ENCODE measurements at regions not wholly inside any gene's neighbourhood (a gene's known extent, or its start where the extent isn't known, plus 50 kb on each side); places are given as distances from the start of the nearest gene placed in this dataset.
"Not testable (repeated sequence)": the region's sequence is repeated elsewhere in the genome, so short reads cannot be mapped to it uniquely, and the experiment has no call there.

DNA sequence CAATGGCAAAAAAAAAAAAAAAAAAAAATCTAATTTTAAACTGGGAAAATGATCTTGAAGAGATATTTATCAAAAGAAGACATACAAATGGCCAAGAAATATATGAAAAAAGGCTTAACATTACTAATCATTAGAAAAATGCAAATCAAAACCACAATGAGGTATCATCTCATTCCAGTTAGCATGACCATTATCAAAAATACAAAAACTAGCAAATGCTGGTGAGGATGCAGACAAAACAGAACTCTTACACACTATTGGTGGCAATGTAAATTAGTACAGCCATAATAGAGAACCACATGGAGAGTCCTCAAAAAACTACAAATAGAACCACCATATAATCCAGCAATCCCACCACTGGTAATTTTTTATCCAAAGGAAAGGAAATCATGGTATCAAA, 489.6 kb downstream of the TNS3 start:
- DNase-seq (ENCODE audit: low read depth in 2 of 3, low spot score in 1 of 3), result no peak

DNA sequence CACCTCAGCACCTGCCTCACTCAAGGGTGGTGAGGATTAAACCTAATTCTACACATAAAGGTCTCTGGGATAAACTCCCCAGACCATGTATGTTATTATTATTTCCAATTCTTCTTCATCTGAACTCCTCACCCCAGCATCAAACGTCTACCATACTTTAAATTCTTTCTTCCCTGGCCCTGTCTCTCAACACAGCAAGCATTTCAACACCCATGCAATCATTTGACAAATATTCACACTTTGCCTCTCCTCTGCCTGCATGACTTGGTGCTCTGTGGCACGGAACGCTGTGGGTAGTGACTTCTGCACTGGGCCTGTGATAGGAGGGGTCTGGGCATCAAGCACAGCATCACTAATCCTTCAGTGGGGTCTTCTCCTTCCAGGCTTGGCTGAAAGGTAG, 490.8 kb downstream of the TNS3 start:
- DNase-seq (ENCODE audit: low read depth in 2 of 3, low spot score in 1 of 3), result no peak

- DNase-seq (ENCODE audit: low read depth in 2 of 3, low spot score in 1 of 3), result no peak
Measured at GRCh38 chr7:47089461-47089860, 492.4 kb downstream of the TNS3 start.

GRCh38 chr7:47089068-47089417, 492.9 kb downstream of the TNS3 start:
- DNase-seq (ENCODE audit: low read depth in 2 of 3, low spot score in 1 of 3), result no peak

- DNase-seq (ENCODE audit: low read depth in 2 of 3, low spot score in 1 of 3), result peak in 2 of 3 donors; percentile 8
Measured at GRCh38 chr7:47088329-47089067, 493.4 kb downstream of the TNS3 start.

DNA sequence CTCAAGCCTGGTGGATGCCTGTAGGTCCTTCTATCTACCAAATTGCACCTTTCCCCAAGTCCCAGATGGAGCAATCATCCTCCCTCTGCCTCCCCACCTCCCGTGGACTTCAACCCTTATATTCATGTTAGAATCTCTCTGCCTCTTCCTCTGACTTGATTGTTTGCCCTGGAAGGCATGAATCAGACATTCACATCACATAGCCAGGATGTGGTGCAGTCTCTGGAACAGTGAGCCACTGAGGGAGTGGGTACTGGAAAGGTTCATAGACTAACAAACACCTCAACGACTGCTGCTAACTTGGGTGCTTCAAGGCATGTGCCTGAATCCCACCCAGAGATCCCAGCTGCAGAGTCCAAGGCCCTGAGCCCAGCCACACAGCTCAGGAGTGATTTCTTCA, 494.0 kb downstream of the TNS3 start:
- DNase-seq (ENCODE audit: low read depth in 2 of 3, low spot score in 1 of 3), result no peak

DNA sequence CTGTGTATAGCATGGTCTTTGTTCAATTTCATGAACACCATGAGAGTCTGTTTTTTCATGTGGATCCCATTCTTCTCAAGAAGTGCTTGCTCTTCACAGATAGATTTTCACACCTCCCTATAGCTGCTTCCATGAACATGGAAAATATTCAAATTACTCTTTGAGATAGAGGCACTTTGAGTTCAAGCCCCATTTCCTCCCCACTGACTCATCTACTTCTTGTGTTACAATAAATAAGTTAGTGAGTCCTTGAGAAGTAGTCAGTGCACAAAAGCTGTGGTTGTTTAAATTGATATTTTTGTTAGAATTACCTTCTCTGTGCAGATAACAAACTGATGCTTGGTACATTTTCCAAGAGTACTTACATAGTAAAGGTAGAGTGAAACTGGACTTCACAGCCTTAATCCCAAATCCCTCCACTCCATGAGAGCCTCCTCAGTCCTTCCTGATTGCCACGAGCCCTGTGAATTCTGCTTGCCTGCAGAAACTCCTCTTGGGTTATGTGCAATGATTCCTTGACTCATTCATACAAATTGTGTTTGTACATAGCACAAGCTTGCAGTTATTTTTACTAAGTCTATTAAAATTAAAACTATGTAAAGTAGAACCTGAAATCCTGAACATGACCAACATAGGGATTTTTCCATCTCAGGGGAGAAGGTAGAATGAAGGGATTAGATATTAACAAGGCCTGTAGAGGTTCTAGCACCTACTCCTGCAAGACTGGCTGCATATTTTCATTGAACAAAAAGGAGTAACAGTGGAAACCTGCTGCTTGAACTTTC, 496.2 kb downstream of the TNS3 start:
- DNase-seq (ENCODE audit: low read depth in 2 of 3, low spot score in 1 of 3), result no peak

DNA sequence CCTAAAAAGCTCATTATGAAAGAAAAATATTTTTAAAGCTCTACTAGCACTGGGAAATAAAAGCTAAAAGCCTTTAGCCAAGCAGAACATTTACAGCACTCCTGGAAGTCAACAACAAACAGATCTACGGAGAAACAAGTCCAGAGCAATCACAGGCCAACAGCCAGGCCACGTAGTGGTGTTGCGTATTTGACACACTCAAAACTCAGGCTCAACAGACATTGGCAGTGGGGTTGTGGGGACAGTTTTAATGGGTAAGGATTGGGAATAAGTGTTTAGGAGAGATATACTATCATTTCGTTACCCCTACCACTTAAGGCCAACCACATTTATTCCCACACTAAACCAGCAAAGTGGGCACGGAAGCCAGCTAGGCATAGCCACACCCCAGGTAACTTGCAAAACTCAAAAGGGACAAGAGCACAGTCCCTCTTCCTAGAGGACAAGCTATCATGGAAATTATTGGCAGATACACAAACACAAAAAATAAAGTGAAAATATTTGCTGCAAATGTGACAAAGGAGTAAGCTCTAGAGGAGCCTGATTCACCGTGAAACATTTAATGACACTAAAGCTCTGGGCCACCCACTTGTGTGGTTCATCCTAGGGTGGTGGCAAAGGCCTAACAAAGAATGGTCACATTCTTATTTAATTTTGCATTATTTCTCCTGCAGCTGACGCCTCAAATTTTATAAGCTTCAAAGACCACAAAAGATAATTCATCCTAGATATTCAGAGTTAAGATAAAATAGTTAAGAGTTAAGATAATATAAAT, 498.2 kb downstream of the TNS3 start:
- no peak for DNase-seq (ENCODE audit: low read depth in 2 of 3, low spot score in 1 of 3)

- DNase-seq (ENCODE audit: low read depth in 2 of 3, low spot score in 1 of 3), result no peak
Measured at GRCh38 chr7:47080816-47081215, 501.1 kb downstream of the TNS3 start.

DNA sequence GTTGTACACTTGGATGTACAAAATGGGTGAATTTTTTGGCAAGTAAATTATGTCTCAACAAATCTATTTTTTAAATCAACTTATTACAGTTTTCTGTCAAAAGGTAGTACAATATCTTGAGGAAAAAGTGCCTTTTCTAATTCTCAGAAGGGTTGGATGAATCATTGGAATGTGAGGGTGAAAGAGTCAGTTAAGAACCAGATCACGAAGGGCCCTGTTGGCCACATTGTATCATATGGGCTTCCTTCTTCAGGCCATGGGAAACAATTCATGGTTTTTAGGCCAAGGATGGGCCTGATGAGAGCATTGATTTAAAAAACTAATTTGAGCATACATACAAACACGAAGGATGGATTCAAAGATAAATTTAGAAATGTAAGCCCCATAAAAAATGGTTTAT, 503.7 kb downstream of the TNS3 start:
- no peak for DNase-seq (ENCODE audit: low read depth in 2 of 3, low spot score in 1 of 3)

- DNase-seq (ENCODE audit: low read depth in 2 of 3, low spot score in 1 of 3), result no peak
Measured at GRCh38 chr7:47074702-47075153, 507.2 kb downstream of the TNS3 start.

DNA sequence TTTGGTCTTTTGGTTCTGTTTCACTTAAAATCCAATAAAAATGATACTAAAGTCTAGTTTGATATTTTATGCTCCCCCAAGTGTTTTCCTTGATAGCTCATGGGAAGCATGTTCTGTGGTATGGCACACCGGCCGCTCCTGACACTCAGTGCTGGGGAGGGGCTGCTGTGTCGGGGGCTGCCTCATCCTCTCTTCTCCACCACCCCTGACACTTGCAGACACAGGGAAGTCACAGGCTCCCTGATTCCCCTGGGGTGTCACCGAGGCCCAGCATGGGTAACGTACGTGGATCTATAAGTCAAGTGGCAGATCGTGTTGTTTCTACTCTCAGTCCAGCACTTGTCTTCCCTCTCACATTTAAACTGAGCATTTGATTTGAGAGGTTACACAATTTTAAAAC, 508.6 kb downstream of the TNS3 start:
- no peak for DNase-seq (ENCODE audit: low read depth in 2 of 3, low spot score in 1 of 3)

DNA sequence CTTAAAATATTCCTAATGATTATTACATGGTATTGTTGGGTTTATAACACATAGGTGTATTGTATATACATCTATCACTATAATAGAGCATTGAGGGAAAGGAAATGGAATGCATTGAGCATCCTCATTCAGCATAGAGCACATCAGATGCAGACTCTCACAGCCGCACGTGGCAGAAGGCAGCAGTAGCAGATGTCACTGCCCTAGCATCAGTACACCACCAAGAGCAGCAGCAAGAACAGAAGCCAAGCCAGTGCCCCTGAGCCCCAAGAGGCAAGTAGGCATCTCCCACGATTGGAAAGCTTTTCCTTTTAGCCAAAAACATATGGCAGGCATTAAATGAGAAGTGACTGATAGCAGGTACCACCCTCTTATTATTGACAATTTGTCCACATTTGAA, 510.0 kb downstream of the TNS3 start:
- DNase-seq (ENCODE audit: low read depth in 2 of 3, low spot score in 1 of 3), result no peak

DNA sequence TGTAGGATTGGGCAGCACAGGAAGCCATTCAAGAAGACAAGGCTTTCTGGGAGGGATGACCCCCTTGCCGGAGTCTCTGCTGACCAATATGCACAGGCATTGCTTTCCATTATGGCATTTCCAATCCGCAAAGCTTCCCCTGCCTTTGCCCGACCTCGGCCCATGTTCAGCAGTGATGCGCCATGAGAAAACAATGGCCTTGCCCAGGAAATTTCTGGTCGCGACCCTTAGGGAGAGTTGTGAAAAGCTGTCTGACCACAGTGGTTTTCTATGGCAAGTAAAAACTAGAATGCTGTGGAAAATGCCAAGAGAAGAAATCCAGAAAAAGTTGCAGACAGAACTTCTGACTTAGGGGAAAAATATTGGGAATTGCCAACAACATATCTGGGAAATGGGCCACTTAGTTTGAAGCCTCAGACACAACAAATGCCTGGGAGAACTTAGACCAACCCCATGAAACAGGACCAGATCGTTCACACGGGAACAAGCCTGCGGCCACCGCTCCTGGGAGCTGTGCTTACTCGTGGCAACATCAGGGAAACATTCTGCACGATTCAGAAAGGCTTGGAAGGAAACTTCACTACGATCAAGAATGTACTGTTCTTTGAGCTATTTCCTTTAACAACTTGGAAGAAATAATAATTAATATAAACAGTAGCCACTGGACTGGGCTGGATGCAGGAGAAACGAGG, 512.4 kb downstream of the TNS3 start:
- DNase-seq (ENCODE audit: low read depth in 2 of 3, low spot score in 1 of 3), result no peak

- DNase-seq (ENCODE audit: low read depth in 2 of 3, low spot score in 1 of 3), result no peak
Measured at GRCh38 chr7:47066976-47067614, 514.8 kb downstream of the TNS3 start.

DNA sequence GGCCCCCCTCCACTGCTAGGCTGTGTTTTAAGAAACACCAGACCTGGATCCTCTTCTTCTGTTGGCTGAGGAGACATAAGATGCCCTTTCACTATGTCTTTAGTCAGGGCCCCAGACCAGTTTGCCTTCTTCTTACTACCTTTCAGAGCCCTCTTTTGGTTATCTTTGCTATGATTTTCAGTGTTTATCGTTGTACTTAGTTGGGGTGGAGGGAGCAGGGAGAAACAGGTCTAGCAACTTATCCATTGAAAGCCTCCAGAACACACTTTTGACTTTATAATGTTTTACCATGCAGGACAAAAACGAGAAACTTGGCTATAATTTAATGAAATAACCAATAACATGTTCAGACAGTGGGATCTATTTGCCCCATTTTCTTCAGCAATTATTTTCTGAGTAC, 525.2 kb downstream of the TNS3 start:
- DNase-seq (ENCODE audit: low read depth in 2 of 3, low spot score in 1 of 3), result no peak

- DNase-seq (ENCODE audit: low read depth in 2 of 3, low spot score in 1 of 3), result not testable (repeated sequence)
Measured at GRCh38 chr7:47052541-47053208, 529.2 kb downstream of the TNS3 start.

GRCh38 chr7:47049234-47049774, 532.6 kb downstream of the TNS3 start:
- DNase-seq (ENCODE audit: low read depth in 2 of 3, low spot score in 1 of 3), result no peak

GRCh38 chr7:47047384-47047783, 534.5 kb downstream of the TNS3 start:
- no peak for DNase-seq (ENCODE audit: low read depth in 2 of 3, low spot score in 1 of 3)

- no peak for DNase-seq (ENCODE audit: low read depth in 2 of 3, low spot score in 1 of 3)
Measured at GRCh38 chr7:47046949-47047348, 535.0 kb downstream of the TNS3 start.
